ENCODE measurements at regions not wholly inside any gene's neighbourhood (a gene's known extent, or its start where the extent isn't known, plus 50 kb on each side); places are given as distances from the start of the nearest gene placed in this dataset.

DNA sequence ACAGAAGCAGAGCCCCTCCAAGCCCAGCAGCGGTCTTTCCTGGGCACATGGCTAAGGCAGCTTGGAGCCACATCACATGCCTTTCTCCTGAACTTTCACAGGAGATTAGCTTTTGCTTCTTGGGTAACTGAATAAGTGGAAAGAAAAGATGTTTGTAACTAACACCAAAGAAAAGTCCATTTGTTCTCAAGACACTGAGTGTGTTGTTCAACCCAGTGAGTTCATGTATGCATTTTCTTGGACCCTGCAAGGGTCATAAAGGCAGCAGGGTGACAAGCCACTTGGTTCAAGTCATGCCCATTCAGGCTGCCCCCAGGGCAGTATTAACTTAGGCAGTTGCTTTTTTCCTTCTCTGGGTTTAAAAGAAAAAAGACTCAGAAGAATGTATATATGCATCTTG lies 203.4 kb downstream of the FAM76B start:
- DNase-seq (ENCODE audit: low read depth in 2 of 2, low spot score in 1 of 2) = no peak

DNA sequence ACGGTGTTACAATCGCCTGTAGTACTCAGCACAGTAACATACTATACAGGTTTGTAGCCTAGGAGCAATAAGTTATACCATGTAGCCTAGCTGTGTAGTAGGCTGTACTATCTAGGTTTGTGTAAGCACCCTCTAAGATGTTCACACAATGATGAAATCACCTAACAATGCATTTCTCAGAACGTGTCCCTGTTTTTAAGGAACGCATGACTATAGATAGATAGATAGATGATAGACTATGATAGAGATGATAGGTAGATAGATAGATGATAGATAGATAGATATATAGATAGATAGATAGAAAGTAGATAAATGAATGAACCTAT lies 203.9 kb downstream of the FAM76B start:
- DNase-seq (ENCODE audit: low read depth in 2 of 2, low spot score in 1 of 2) = no peak

DNA sequence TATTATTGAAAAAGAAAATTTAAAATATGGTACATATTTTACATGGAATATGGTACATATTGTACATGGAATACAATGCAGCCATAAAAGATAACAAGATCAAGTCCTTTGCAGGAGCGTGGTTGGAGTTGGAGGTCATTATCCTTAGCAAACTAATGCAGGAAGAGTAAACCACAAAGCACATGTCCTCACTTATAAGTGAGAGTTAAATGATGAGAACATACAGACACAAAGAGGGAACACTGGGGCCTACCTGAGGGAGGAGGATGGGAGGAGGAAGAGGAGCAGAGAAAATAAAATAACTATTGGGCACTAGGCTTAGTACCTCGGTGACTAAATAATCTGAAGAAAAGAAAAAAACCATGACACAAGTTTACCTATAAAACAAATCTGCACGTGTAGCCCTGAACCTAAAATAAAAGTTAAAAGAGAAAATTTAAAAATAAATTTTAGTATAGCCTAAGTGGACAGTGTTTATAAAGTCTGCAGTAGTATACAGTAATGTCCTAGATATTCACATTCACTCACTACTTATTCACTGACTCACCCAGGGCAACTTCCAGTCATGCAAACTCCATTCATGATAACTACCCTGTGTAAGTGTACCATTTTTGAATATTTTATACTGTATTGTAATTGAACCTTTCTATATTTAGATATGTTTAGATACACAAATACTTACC lies 204.4 kb downstream of the FAM76B start:
- no peak for DNase-seq (ENCODE audit: low read depth in 2 of 2, low spot score in 1 of 2)

DNA sequence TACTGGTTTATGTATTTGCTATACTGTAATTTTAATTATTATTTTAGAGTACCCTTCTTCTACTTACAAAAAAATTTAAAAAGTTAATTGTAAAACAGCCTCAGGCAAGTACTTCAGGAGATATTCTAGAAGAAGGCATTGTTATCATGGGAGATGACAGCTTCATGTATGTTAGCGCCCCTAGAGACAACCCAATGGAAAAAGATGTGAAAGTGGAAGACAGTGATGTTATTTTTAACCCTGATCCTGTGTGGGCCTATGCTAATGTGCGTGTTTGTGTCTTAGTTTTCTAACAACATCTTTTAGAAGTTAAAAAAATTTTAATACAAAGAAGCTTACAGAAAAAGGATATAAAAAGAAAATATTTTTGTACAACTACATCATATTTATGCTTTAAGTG lies 205.0 kb downstream of the FAM76B start:
- no peak for DNase-seq (ENCODE audit: low read depth in 2 of 2, low spot score in 1 of 2)

DNA sequence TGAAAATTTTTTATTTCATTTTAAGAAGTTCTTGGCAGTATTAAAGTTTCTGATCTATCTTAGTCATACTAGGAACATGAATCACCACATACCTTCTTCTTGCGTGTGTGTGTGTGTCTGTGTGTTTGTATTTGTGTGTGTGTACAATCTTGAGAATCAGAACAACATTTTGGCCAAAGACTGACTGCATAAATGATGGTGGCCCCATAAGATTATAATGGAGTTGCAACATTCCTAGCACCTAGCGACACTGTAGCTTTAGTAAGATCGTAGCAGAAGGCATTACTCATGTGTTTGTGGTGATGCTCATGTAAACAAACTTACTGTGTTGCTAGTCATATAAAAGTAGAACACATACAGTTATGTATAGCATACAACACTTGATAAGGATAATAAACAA lies 205.4 kb downstream of the FAM76B start:
- DNase-seq (ENCODE audit: low read depth in 2 of 2, low spot score in 1 of 2) = no peak

DNA sequence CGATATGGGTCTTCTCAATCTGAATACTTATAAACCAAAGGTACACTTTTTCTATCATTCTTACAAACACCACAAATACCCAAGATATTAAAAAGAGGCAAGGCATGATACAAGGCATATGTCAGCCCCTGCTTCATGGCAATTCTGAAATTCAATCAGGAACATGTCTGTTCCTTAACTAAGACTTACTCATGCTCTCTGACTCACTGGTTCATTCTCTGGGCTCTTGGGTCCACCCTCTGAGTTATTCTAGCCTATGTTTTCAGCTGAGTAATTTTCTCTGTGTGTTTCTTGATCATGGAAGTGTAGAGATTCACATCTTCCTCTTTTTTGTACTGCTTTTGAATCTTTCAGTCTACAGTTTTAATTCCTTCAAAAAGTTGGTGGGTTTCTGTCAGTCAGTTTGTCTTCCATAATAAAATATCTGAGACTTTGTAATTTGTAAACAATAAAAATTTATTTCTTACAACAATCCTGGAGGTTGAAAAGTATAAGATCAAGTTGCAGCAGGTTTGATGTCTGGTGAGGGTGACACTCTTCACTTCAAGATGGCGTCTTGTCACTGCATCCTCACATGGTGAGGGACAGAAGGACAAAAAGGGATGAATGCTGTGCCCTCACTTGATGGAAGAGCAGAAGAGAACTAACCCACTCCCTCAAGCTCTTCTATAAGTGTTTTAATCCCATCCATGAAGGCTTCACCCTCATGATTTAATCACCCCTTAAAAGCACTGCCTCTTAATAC lies 211.7 kb downstream of the FAM76B start:
- DNase-seq (ENCODE audit: low read depth in 2 of 2, low spot score in 1 of 2) = no peak

DNA sequence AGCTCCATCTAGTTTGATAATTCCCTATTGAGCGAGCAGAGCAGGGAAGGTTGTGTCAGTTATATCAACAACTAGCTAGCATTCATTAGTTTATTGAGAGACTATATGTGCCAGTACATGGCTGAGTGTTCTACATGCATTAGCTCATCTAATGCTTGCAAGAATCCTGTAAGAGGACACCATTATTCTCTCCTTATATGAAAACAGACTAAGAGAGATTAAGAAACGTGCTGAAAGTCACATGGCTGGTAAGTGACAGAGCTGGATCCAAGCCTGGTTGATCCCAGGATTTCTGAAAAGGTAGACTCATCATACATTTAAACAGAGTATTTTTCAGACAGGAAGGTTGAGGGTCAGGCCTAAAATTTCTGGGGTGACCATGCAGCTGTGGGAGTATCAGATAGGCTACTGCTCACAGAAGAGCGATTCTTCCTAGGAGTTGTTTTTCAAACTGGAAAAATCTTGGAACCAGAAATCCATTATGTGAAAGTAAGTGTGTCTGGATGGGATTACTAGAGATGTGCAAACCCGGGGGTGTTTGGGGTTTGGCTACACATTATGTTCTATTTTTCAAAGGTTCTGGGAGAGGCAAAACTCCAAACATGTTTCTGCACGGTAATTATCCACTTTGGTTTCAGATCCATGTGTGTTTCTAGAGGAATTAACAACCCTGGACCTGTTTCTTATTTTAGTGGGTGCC lies 213.3 kb downstream of the FAM76B start:
- no peak for DNase-seq (ENCODE audit: low read depth in 2 of 2, low spot score in 1 of 2)

DNA sequence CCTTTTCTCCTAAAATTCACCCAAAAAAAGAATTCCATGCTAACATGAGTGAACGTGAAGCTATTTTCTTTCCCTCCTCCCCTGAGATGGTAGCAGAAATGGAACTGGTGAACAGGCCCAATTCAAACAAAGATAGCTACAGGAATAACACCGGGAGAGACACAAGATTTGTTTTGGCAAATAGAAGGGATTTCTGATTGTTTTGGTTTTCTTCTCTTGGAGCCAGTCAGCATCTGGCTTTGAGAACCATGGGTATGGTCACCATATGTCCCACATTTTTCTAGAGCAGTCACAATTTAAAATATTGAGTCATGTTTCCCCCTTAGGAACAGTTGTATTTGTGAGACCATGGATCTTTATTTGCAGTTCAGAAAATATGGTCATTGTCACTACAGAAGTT lies 214.1 kb downstream of the FAM76B start:
- DNase-seq (ENCODE audit: low read depth in 2 of 2, low spot score in 1 of 2) = no peak

DNA sequence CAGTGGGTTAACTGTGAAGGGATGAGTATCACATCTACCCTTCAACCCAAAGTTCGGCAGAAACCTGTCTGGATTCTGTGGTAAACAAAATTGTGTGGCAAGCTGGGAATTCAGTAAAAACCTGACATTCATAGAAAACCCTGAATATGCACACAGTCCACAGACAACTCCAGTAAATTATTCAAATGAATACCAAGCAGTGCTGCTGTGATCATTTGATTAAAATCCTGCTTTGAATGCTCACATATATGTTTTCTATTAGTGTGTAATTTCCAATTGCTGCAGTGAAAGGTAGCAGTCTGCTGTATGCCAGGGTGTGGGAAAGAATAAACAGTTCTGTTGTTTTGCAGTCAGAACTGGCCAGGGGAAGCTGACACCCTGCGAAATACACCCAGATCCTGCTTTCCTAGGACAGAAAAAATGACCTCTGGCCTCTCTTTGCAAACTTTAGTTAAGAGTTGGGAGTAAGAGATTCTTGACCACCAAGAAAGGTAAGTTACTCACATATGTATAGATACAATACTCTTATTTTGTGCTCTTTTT lies 217.8 kb downstream of the FAM76B start:
- DNase-seq (ENCODE audit: low read depth in 2 of 2, low spot score in 1 of 2) = no peak

DNA sequence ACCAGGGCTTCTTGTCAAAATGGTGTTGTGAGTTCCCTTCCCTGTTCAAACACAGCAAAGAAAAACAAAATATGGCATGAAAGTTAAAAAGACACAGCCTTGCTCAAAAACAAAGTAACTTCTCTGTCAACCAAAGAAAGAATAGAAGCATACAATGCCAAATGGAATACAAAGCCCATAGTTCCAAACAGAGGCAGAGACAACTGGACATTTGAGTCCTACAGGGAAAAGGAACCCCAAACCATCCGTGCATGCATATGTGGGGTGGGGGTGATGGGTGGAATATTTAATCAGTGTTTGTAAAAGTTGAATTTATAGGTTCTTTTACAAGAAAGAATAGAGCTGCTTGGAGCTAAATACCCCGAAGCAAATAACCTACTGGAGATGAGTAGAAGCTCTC lies 218.7 kb downstream of the FAM76B start:
- DNase-seq (ENCODE audit: low read depth in 2 of 2, low spot score in 1 of 2) = no peak

DNA sequence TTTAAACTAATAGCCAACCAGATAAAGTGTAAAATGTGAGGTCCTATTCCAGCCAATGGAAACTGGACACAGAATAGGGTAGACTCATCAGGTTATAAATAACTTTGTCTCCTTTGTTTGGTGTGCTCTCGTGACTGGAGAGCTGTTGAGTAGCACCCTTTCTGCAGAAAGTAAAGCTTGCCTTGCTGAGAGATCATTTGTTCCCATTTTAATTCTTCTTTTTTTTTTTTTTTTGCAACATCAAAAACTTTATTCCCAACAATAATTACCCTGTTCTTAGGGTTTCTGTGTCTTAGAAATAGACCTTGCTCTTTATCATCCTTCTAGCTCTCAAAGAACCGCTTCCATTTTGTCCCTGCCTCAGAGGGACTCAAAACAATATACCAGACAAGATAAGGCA lies 220.4 kb downstream of the FAM76B start:
- DNase-seq (ENCODE audit: low read depth in 2 of 2, low spot score in 1 of 2) = no peak

DNA sequence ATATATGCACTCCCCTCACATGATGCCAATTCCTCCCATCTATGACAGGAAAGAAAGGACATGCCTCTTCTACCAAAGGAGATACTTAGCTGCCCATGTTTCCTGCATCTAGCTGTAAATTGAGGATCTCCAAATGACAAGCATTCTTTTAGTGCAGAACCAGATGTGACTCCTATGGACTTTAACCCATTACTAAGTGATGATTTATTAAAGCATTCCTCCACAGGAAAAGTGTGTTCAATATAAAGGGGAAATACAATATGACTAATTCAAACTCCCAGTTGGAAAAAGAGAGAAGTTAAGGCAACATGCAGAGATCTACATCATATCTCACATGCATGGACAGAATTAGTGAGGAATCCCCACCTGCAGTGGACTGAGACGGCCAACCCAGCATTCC lies 221.3 kb downstream of the FAM76B start:
- no peak for DNase-seq (ENCODE audit: low read depth in 2 of 2, low spot score in 1 of 2)

DNA sequence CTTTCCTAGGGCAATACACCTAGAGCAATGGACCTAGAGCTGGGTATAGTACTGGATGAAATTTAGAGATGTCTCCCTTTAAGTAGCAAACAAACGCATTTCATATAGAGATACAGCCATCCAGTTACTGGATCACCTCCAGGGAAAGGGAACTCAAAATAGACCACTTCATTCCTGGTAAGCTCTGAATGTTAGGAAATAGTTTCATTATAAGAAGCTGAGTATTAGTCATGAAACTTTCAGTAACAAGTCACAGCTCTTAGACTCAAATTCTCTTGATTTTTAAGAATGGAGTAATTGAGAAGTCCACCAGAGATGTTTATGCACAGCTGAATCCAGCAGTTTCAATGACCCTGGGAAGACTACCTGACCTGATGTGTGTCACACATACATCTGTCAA lies 221.9 kb downstream of the FAM76B start:
- no peak for DNase-seq (ENCODE audit: low read depth in 2 of 2, low spot score in 1 of 2)

DNA sequence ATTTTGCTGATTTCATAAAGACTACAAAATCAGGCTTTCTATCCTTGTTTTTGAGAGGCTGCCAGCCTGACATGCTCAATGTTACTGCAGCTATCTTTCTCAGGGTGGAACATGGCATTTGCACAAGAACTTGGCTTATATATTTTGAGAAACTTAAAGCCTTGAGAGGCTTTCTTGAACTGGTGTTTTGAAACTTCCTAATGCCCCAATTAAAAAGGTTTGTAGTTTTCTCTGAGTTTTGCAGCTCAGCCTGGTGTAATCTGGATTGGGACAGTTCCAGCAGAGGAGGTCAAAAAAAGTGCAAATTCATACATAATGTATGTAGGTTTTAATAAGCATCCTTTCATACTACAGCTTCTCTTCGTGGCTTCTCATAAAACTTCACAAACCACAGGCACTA lies 223.4 kb downstream of the FAM76B start:
- DNase-seq (ENCODE audit: low read depth in 2 of 2, low spot score in 1 of 2) = no peak

DNA sequence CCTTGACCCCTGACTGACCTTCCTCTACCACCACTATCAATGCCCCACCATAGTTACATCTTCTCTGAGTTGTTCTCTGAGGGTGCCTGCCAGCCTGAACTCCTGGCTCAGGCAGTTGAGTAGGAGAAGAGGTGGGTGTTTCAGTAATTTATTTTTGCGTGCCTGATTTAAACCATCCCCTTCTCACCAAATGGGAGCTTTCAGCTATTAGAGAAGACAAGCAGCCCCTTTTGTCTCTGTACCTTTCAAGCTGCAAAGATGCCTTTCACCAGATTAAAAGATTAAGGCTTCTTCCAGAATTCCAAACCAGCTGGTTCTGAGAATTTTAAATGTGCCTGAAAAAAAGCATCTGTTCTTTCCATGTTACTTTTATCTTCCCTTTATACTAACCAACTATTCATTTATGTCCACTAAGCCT lies 223.8 kb downstream of the FAM76B start:
- no peak for DNase-seq (ENCODE audit: low read depth in 2 of 2, low spot score in 1 of 2)

DNA sequence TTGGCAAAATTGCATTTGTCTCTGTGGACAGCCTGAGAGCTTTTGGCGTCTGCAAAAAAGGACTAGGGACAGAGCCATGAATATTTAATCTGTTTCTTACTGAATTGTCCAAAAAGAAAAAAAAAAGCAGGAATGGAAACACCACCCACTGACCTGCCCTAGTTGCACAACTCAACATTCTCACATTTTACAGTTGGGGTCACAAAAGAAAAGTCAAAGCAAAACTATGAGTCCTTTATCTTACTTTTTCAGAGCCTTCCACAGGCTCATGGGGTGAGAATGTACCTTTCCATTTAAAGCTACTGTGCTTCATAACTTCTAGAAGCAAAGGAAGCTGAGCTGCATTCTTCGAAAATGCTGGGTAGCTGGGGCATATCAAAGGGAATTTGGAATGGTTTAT lies 225.7 kb downstream of the FAM76B start:
- no peak for DNase-seq (ENCODE audit: low read depth in 2 of 2, low spot score in 1 of 2)

DNA sequence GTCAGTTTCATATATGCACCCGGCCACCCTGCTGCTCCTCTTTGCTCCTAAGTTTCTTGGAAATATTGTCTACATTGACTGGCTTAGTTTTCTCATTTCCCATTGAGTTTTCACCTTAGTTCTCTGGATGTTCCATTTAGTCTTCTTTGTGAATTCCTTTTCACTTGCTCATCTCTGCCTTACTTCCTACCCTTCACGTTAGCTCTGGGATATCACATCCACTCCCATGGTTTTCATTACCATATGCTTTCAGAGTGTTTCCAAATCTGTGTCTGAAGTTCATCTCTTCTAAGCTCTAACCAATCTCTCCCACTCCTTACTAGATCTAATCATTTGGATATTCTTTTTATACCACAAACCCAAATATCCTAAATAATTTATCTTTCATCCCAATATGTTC lies 226.4 kb downstream of the FAM76B start:
- DNase-seq (ENCODE audit: low read depth in 2 of 2, low spot score in 1 of 2) = no peak

DNA sequence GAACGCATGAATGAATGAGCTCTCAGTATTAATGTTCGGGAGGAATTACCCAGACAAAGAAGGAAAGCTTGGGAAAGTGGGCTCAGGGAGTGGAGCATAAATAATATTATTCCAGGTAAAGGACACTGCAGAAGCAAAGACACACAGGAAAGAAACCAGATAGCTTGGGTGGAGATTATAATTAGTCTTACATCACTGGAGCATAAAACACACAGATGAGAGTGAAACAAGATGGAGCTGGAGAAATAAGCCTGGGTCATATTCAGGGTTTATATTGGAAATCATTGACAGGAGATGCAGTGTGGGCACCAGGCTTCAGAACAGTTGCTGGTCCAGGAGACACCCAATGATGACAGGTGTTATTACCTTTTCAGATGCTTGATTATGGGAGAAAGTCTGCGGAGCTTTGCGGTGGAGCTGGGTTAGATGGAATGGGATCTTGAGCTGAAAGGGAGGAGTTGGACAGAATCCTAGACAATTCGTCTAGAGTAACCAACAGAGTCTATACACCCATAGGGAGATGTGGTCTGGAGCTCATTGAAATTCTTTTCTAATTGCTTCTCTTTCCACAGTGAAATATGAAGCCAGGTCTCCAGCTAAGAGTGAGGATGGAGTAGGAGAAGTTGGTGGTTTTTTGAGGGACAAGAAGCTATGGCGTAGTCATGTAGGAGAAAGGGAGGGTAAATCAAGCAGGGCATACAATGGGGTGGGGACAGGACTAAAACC lies 227.2 kb downstream of the FAM76B start:
- no peak for DNase-seq (ENCODE audit: low read depth in 2 of 2, low spot score in 1 of 2)

DNA sequence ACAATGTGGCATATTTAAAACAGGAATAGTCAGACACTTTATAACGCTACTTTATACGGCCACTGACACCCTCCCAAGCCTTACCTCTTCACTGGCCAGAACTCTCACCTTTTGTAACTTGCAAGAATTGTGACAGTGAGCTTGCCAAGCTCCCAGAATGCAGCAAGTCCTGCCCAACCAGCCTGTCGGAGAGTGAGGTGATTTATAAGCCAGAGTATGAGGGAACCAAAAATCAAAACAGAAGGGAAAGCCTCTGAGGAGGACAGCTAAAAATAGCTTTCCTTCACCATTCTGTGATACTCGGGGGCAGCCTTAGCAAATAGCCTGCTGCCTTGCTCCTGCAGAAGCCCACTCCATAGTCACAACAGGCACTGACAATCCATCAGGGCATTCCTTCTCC lies 229.7 kb downstream of the FAM76B start:
- no peak for DNase-seq (ENCODE audit: low read depth in 2 of 2, low spot score in 1 of 2)

DNA sequence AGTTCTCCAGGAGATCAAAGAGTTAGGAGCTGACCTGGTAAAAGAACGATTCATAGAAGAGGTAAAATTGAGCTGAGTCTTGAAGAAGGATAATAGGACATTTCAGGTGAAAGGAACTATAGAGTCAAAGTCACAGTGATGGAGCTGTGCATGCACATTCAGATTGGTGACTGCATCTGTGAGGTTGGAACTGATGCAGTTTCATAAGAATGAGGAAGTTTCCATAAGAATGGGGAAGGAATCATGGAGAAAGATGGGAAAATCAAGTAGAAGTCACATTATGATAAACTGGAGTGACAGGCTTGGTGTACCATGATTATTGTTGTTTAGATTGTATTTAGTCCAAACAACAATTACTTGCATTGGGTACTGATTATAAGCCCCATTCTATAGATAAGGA lies 232.2 kb downstream of the FAM76B start:
- no peak for DNase-seq (ENCODE audit: low read depth in 2 of 2, low spot score in 1 of 2)

DNA sequence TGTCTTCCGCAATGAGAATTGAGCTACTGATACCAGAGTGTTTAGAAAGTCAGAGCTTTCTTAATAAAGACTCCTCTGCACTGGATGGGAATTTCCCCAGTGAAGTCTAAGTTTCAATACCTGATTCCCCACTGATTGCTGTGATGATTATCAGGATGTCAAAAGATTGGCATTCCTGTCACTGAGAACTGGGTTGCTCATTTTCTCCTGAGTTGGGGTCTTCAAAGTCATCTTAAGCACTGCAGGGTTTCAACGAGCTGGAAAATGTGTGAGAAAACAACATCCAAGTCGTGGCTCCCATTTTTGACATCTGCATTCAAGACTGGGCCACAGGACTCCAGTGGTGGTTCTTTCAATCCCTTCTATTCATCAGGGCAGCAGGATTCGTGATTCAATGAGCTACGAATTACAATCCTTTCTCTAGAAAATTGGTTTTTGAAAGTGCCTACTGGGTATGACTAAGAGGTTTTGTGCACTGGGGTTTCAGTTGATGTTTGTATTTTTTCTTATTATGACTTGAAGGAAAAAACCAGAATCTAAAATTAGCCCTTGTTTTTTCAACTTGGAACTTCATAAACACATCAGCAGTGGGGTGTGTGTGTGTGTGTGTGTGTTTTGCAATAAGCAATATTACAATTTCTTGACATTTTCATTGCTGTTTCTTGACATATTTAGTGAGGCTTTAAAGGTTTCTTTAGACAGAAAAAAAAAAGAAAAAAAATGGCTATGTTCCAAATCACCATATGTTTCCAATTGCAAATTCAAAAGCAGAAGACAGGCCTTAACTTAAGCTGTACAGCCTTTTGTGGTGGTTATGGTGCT lies 233.0 kb downstream of the FAM76B start:
- no peak for DNase-seq (ENCODE audit: low read depth in 2 of 2, low spot score in 1 of 2)

All from stimulated activated CD8-positive, alpha-beta memory T cell treated with anti-CD3 and anti-CD28 coated beads, Interleukin-4, amount 100 ng/mL, for 1 hour (primary cell).